ENCODE measurements at regions not wholly inside any gene's neighbourhood (a gene's known extent, or its start where the extent isn't known, plus 50 kb on each side); places are given as distances from the start of the nearest gene placed in this dataset.

DNA sequence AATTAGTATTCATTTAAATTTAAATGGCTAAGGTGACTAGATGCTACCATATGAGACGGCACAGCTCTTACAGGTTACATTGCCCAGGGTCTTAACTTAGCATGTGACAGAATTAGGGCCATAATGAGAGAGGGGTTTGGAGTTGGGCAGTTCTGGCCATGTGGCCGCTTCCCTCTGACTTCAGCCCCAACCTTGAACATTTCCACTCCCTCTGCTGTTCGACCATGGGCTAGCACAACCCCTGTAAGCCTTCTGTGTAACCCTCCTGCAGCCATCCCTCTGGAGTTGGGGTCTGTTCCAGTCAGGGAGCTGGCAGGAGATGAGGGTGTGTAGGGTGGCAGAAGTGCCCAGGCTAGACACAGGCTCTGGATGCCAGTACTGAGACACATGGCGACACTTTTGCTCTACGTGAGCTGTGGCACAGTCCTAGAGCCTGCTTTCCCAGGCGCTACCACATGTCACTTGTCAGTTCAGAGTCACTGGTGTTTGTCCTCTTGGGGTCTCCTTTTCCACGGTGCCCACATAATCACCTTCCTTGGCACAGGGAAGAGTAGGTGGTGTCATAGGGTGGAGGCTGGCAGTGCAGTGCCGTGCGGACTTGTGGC, 128.7 kb upstream of the PITX1 start:
- peak; percentile 51 for DNase-seq (ENCODE audit: extremely low spot score, unreplicated experiment)
- Mint-ChIP-seq H3K27ac (ENCODE audit: unreplicated experiment) (no peak overlapping the region), H3K4me3 (ENCODE audit: unreplicated experiment) (no peak overlapping the region), H3K4me1 (ENCODE audit: unreplicated experiment) (no peaks in the 10 kb centered on the region), H3K27me3 (ENCODE audit: unreplicated experiment) (peaks cover 71% of the 10 kb centered on the region), H3K36me3 (ENCODE audit: unreplicated experiment) (peaks cover 4% of the 10 kb centered on the region), H3K9me3 (ENCODE audit: unreplicated experiment) (peaks cover 27% of the 10 kb centered on the region)
- no peak for TF ChIP-seq CTCF (IDR thresholded peaks at IDR 0.05)

DNA sequence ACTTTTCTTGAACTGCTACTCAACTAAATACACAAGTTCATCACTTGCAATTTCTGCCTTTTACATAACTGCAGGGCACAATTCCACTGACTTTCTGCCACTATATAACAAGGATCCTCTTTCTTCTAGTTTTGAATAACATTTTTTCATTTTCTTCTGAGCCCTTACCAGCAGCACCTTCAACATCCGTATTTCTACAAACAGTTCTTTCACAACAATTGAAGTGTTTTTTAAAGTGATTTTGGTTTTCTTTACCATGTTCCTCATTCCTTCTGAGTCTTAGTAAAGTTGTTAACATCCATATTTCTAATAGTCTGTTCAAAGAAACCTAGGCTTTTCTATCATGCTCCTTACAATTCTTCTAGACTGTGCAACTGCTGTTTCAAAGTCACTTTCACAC, 127.2 kb upstream of the PITX1 start:
- Mint-ChIP-seq H3K27me3 (ENCODE audit: unreplicated experiment) (peaks cover 57% of the 10 kb centered on the region), H3K4me1 (ENCODE audit: unreplicated experiment) (no peaks in the 10 kb centered on the region), H3K36me3 (ENCODE audit: unreplicated experiment) (peaks cover 4% of the 10 kb centered on the region), H3K9me3 (ENCODE audit: unreplicated experiment) (peaks cover 31% of the 10 kb centered on the region), H3K4me3 (ENCODE audit: unreplicated experiment) (no peak overlapping the region), H3K27ac (ENCODE audit: unreplicated experiment) (no peak overlapping the region)
- DNase-seq (ENCODE audit: extremely low spot score, unreplicated experiment) = no peak
- TF ChIP-seq CTCF (IDR thresholded peaks at IDR 0.05) = no peak

DNA sequence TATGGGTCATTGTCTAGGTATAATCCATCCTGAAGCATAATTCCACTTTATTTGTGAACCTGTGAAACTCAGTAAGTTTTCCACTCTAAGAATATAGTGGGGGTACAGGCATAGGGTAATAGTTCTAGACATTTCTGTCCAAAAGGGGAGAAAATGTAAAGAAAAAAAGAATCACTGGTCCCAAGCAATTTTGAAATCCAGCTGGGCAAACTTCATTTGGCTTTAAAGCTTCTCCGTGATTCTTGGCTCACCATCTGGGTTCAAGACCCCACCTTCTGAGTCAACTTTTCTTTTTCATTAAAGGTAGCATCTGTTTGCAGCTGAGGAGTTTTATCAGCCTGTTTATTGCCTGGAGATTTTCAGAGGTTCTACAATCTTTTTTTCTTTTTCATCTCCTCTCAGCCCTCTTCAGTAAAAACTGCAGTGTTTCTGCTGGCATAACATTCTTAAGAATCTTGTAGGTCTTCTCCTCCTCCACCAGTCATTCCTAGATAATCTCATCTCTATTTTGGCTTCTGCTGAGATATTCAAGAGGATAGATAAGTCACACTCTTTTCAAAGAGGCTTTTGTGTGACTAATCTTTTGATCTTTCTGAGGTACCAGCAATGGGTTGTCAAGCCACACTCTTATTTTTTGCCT, 126.1 kb upstream of the PITX1 start:
- DNase-seq (ENCODE audit: extremely low spot score, unreplicated experiment) = no peak
- H3K36me3 Mint-ChIP-seq (ENCODE audit: unreplicated experiment) = peaks cover 4% of the 10 kb centered on the region
- no peak overlapping the region for H3K27ac Mint-ChIP-seq (ENCODE audit: unreplicated experiment)
- H3K9me3 Mint-ChIP-seq (ENCODE audit: unreplicated experiment) = peaks cover 31% of the 10 kb centered on the region
- H3K4me1 Mint-ChIP-seq (ENCODE audit: unreplicated experiment) = no peaks in the 10 kb centered on the region
- no peak for TF ChIP-seq CTCF (IDR thresholded peaks at IDR 0.05)
- H3K27me3 Mint-ChIP-seq (ENCODE audit: unreplicated experiment) = peaks cover 50% of the 10 kb centered on the region
- H3K4me3 Mint-ChIP-seq (ENCODE audit: unreplicated experiment) = no peak overlapping the region

- H3K36me3 Mint-ChIP-seq (ENCODE audit: unreplicated experiment) = peaks cover 4% of the 10 kb centered on the region
- TF ChIP-seq CTCF (IDR thresholded peaks at IDR 0.05) = no peak
- H3K27me3 Mint-ChIP-seq (ENCODE audit: unreplicated experiment) = peaks cover 50% of the 10 kb centered on the region
- no peak overlapping the region for H3K27ac Mint-ChIP-seq (ENCODE audit: unreplicated experiment)
- no peak overlapping the region for H3K4me3 Mint-ChIP-seq (ENCODE audit: unreplicated experiment)
- H3K4me1 Mint-ChIP-seq (ENCODE audit: unreplicated experiment) = no peaks in the 10 kb centered on the region
- DNase-seq (ENCODE audit: extremely low spot score, unreplicated experiment) = no peak
- peaks cover 31% of the 10 kb centered on the region for H3K9me3 Mint-ChIP-seq (ENCODE audit: unreplicated experiment)
Observed at GRCh38 chr5:135159626-135160025, 125.6 kb upstream of the PITX1 start.

DNA sequence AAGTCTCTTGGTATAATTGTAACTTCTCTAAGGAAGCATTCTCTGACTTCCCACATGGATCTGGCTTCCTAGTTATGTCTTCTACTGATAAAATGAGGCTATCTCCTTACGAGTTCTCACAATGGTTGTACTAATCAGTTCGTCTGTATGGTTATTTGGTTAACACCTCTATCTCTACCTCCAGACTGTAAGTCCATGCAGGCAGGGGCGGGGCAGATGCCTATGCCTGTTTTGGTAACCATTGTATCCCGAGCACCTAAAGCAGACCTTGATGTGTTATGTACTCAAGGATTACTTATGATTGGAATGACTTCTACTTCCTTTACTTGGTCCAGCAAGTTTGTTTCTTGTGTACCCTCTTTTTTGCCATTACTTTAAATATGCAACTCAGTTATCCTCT, 125.0 kb upstream of the PITX1 start:
- DNase-seq (ENCODE audit: extremely low spot score, unreplicated experiment) = peak; percentile 46
- peaks cover 45% of the 10 kb centered on the region for H3K27me3 Mint-ChIP-seq (ENCODE audit: unreplicated experiment)
- peaks cover 31% of the 10 kb centered on the region for H3K9me3 Mint-ChIP-seq (ENCODE audit: unreplicated experiment)
- no peak overlapping the region for H3K27ac Mint-ChIP-seq (ENCODE audit: unreplicated experiment)
- no peak overlapping the region for H3K4me3 Mint-ChIP-seq (ENCODE audit: unreplicated experiment)
- H3K4me1 Mint-ChIP-seq (ENCODE audit: unreplicated experiment) = no peaks in the 10 kb centered on the region
- H3K36me3 Mint-ChIP-seq (ENCODE audit: unreplicated experiment) = peaks cover 4% of the 10 kb centered on the region
- TF ChIP-seq CTCF (IDR thresholded peaks at IDR 0.05) = no peak

All from osteocyte (in vitro differentiated cells).